ENCODE measurements at regions not wholly inside any gene's neighbourhood (a gene's known extent, or its start where the extent isn't known, plus 50 kb on each side); places are given as distances from the start of the nearest gene placed in this dataset.
"Not testable (repeated sequence)": the region's sequence is repeated elsewhere in the genome, so short reads cannot be mapped to it uniquely, and the experiment has no call there.

GRCh38 chr3:118504906-118505305 lies 529.7 kb downstream of the IGSF11 start:
- no peak for DNase-seq

- DNase-seq: no peak
These were observed 528.9 kb downstream of the IGSF11 start for GRCh38 chr3:118505784-118506183.

- no peak for DNase-seq
These were observed 523.2 kb downstream of the IGSF11 start for GRCh38 chr3:118511402-118511801.

- no peak for DNase-seq
These were observed 522.3 kb downstream of the IGSF11 start for GRCh38 chr3:118512301-118512700.

- no peak for DNase-seq
These were observed 509.6 kb downstream of the IGSF11 start for GRCh38 chr3:118525077-118525476.

- no peak for DNase-seq
These were observed 507.7 kb downstream of the IGSF11 start for GRCh38 chr3:118526758-118527513.

GRCh38 chr3:118527514-118528044 lies 507.1 kb downstream of the IGSF11 start:
- no peak for DNase-seq

- DNase-seq: no peak
These were observed 505.1 kb downstream of the IGSF11 start for GRCh38 chr3:118529554-118529953.

GRCh38 chr3:118530350-118530922 lies 504.2 kb downstream of the IGSF11 start:
- no peak for DNase-seq

- not testable (repeated sequence) for DNase-seq
These were observed 503.7 kb downstream of the IGSF11 start for GRCh38 chr3:118530927-118531356.

- DNase-seq: no peak
These were observed 502.8 kb downstream of the IGSF11 start for GRCh38 chr3:118531816-118532215.

- no peak for DNase-seq
These were observed 501.0 kb downstream of the IGSF11 start for GRCh38 chr3:118533676-118534075.

GRCh38 chr3:118534519-118534918 lies 500.1 kb downstream of the IGSF11 start:
- DNase-seq: no peak

- no peak for DNase-seq
These were observed 497.9 kb downstream of the IGSF11 start for GRCh38 chr3:118536764-118537163.

- DNase-seq: no peak
These were observed 497.2 kb downstream of the IGSF11 start for GRCh38 chr3:118537454-118537853.

- DNase-seq: no peak
These were observed 496.5 kb downstream of the IGSF11 start for GRCh38 chr3:118538187-118538586.

GRCh38 chr3:118539820-118540447 lies 494.7 kb downstream of the IGSF11 start:
- DNase-seq: not testable (repeated sequence)

GRCh38 chr3:118540448-118540821 lies 494.2 kb downstream of the IGSF11 start:
- DNase-seq: not testable (repeated sequence)

GRCh38 chr3:118540826-118541225 lies 493.8 kb downstream of the IGSF11 start:
- no peak for DNase-seq

GRCh38 chr3:118541796-118542195 lies 492.9 kb downstream of the IGSF11 start:
- DNase-seq: no peak

- no peak for DNase-seq
These were observed 490.8 kb downstream of the IGSF11 start for GRCh38 chr3:118543832-118544231.

GRCh38 chr3:118544458-118544857 lies 490.2 kb downstream of the IGSF11 start:
- DNase-seq: no peak

- no peak for DNase-seq
These were observed 486.2 kb downstream of the IGSF11 start for GRCh38 chr3:118548434-118548833.

GRCh38 chr3:118550122-118550521 lies 484.5 kb downstream of the IGSF11 start:
- DNase-seq: no peak

Data from activated CD8-positive, alpha-beta memory T cell treated with anti-CD3 and anti-CD28 coated beads for 24 hours (primary cell).